ENCODE measurements at regions not wholly inside any gene's neighbourhood (a gene's known extent, or its start where the extent isn't known, plus 50 kb on each side); places are given as distances from the start of the nearest gene placed in this dataset.
A peak's percentile ranks its signal among the peaks of the same experiment; 100 is the strongest.
"Not testable (repeated sequence)": the region's sequence is repeated elsewhere in the genome, so short reads cannot be mapped to it uniquely, and the experiment has no call there.

DNA sequence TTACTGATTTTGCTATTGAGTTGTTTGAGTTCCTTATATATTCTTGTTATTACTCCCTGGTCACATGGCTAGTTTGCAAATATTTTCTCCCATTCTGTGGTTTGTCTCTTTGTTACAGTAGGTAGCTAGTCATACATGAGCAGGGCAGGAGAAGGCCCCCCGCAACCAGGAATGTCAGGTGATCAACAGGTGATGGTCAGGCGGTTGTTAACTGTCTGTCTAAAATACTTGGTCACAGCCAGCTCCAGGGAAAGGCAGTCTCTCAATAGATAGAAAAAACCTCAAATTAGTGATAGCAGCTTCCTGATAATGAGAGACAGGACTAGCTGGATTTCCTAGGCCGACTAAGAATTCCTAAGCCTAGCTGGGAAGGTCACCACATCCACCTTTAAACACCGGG lies 217.9 kb downstream of the RHOU start:
- no peak for TF ChIP-seq BHLHE40 (IDR thresholded peaks at IDR 0.05; ENCODE audit: borderline replicate concordance)
- no peak for TF ChIP-seq CTBP1 (IDR thresholded peaks at IDR 0.05; ENCODE audit: borderline replicate concordance)
- TF ChIP-seq SP1 (IDR thresholded peaks at IDR 0.05), result no peak
- TF ChIP-seq SUZ12 (IDR thresholded peaks at IDR 0.05), result no peak
- no peak for TF ChIP-seq HDGF (IDR thresholded peaks at IDR 0.05; ENCODE audit: borderline replicate concordance)
- no peak for TF ChIP-seq LEF1 (IDR thresholded peaks at IDR 0.05; ENCODE audit: borderline replicate concordance)
- POLR2A ChIA-PET, result no interaction called here
- CTCF ChIA-PET, result interaction anchor here (0.7 kb wide), 1 partner anchor 274 kb away, joined by 3 read pairs; no protein-coding TSS in a partner anchor
- DNase-seq (ENCODE audit: extremely low spot score), result no peak

- POLR2A ChIA-PET; DNase-seq (ENCODE audit: extremely low spot score): not testable (repeated sequence)
- CTCF ChIA-PET, result interaction anchor here (0.7 kb wide), 1 partner anchor 273 kb away, joined by 3 read pairs; no protein-coding TSS in a partner anchor
These were observed 218.5 kb downstream of the RHOU start for GRCh38 chr1:228953808-228954207.

DNA sequence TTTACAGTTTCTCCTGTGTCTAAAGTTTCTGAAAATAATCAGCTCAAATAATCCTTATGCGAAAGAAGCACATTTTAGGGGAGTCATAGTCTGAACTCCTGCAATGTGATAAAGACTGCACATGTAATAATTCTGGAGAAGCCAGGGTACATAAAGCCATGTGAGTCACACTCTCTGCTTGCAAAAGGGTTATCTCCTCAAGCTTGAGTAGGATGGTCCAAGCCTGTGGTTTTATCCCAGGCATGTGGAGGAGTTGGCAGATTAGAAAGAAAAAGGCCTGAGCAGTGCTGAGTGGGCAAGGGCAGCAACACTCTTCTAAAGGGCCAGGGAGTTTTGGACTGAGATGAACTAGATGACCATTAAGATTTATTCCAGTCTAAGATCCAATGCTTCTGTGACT lies 220.4 kb downstream of the RHOU start:
- no peak for DNase-seq (ENCODE audit: extremely low spot score)
- CTCF ChIA-PET, result no interaction called here
- TF ChIP-seq HDGF (IDR thresholded peaks at IDR 0.05; ENCODE audit: borderline replicate concordance), result no peak
- no peak for TF ChIP-seq CTBP1 (IDR thresholded peaks at IDR 0.05; ENCODE audit: borderline replicate concordance)
- no peak for TF ChIP-seq SUZ12 (IDR thresholded peaks at IDR 0.05)
- no peak for TF ChIP-seq FOXM1 (IDR thresholded peaks at IDR 0.05; ENCODE audit: borderline replicate concordance)
- TF ChIP-seq NFRKB (IDR thresholded peaks at IDR 0.05), result no peak
- no peak for TF ChIP-seq PKNOX1 (IDR thresholded peaks at IDR 0.05)
- no peak for TF ChIP-seq ARNT (IDR thresholded peaks at IDR 0.05)
- no peak for TF ChIP-seq FOXA1 (IDR thresholded peaks at IDR 0.05)
- no peak for TF ChIP-seq TARDBP (IDR thresholded peaks at IDR 0.05)
- POLR2A ChIA-PET, result no interaction called here

GRCh38 chr1:228956864-228957263 lies 221.6 kb downstream of the RHOU start:
- CTCF ChIA-PET, result no interaction called here
- DNase-seq (ENCODE audit: extremely low spot score), result no peak
- TF ChIP-seq FOXK2 (IDR thresholded peaks at IDR 0.05) (no peak), ARNT (IDR thresholded peaks at IDR 0.05) (no peak), NFRKB (IDR thresholded peaks at IDR 0.05) (no peak), SUZ12 (IDR thresholded peaks at IDR 0.05) (no peak)
- POLR2A ChIA-PET, result no interaction called here

DNA sequence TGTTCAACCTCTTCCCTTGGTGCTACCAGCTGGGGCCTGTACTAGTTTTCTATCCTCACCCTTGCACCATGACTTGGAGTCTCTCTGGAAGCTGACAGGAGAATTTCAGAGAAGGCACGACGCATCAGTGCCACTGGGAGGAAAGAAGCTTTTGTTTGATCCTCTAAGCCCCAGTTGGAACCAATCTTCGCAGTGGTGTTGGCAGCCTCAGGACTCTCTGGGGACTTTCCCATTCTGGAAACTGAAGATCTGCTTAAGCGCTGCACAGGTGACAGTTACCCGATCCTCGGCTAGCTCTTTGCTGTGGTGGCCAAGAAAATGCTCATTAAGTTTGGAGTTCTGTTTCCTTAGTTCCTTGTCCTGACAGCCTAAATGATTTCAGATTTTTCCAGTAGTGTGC lies 222.3 kb downstream of the RHOU start:
- no peak for DNase-seq (ENCODE audit: extremely low spot score)
- CTCF ChIA-PET, result interaction anchor here (0.5 kb wide), 1 partner anchor 264 kb away, joined by 3 read pairs; no protein-coding TSS in a partner anchor
- no peak for TF ChIP-seq ELF4 (IDR thresholded peaks at IDR 0.05)
- no peak for TF ChIP-seq CTBP1 (IDR thresholded peaks at IDR 0.05; ENCODE audit: borderline replicate concordance)
- TF ChIP-seq BHLHE40 (IDR thresholded peaks at IDR 0.05; ENCODE audit: borderline replicate concordance), result no peak
- no peak for TF ChIP-seq FOXK2 (IDR thresholded peaks at IDR 0.05)
- no peak for TF ChIP-seq SP1 (IDR thresholded peaks at IDR 0.05)
- POLR2A ChIA-PET, result no interaction called here

DNA sequence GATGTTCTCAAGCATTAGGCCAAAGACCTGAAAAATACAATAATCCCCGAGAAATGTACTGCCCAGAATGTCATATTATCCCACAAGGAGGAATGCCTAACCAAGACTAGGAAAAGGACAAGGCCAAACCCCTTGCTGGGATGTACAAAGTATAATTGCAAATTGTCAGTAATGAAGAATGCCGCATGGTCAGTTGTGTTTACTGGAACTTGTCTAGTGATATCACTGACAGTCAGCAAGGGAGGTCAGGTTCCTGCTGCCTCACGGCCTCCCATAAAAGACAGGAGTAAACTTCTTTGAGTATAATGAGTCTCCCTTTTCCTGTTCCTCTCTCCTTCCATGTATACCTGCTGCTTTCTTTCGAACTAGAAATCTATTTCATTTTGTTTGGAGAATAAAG lies 222.8 kb downstream of the RHOU start:
- POLR2A ChIA-PET, result no interaction called here
- CTCF ChIA-PET, result no interaction called here
- DNase-seq (ENCODE audit: extremely low spot score), result peak; percentile 3
- TF ChIP-seq SUZ12 (IDR thresholded peaks at IDR 0.05) (no peak), ZNF384 (IDR thresholded peaks at IDR 0.05) (no peak), FOXA1 (IDR thresholded peaks at IDR 0.05) (no peak), ELF4 (IDR thresholded peaks at IDR 0.05) (no peak), HDGF (IDR thresholded peaks at IDR 0.05; ENCODE audit: borderline replicate concordance) (no peak), BHLHE40 (IDR thresholded peaks at IDR 0.05; ENCODE audit: borderline replicate concordance) (no peak), L3MBTL2 (conservative IDR thresholded peaks at IDR 0.05) (no peak), ARNT (IDR thresholded peaks at IDR 0.05) (no peak), CTBP1 (IDR thresholded peaks at IDR 0.05; ENCODE audit: borderline replicate concordance) (no peak), LEF1 (IDR thresholded peaks at IDR 0.05; ENCODE audit: borderline replicate concordance) (no peak), SP1 (IDR thresholded peaks at IDR 0.05) (no peak), TARDBP (IDR thresholded peaks at IDR 0.05) (no peak), PKNOX1 (IDR thresholded peaks at IDR 0.05) (no peak), FOXM1 (IDR thresholded peaks at IDR 0.05; ENCODE audit: borderline replicate concordance) (no peak), FOXK2 (IDR thresholded peaks at IDR 0.05) (no peak), NFRKB (IDR thresholded peaks at IDR 0.05) (no peak)

DNA sequence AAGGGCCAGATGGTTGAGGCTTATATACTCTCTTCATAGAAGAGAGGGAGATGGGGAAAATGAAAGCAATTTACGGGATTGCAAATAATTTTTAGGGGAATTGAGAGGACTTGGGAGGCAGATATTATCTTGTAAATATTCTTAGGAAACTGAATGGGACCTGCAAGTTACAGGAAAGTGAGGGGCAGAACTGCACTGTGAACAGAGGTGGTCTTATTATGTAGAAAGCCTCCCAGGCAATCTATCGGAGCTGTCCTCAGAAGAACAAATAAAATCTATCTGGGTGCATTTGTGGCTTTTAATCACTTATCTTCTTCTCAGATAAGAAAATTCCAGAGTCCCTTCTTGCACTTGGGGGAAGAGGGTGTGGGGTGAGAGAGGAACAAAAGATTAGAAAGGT lies 223.5 kb downstream of the RHOU start:
- TF ChIP-seq NFRKB (IDR thresholded peaks at IDR 0.05) (no peak), FOXM1 (IDR thresholded peaks at IDR 0.05; ENCODE audit: borderline replicate concordance) (no peak), ARNT (IDR thresholded peaks at IDR 0.05) (no peak), ZNF384 (IDR thresholded peaks at IDR 0.05) (no peak), TARDBP (IDR thresholded peaks at IDR 0.05) (no peak), ELF4 (IDR thresholded peaks at IDR 0.05) (no peak), BHLHE40 (IDR thresholded peaks at IDR 0.05; ENCODE audit: borderline replicate concordance) (no peak), PKNOX1 (IDR thresholded peaks at IDR 0.05) (no peak), FOXA1 (IDR thresholded peaks at IDR 0.05) (no peak), LEF1 (IDR thresholded peaks at IDR 0.05; ENCODE audit: borderline replicate concordance) (no peak), SP1 (IDR thresholded peaks at IDR 0.05) (no peak), CTBP1 (IDR thresholded peaks at IDR 0.05; ENCODE audit: borderline replicate concordance) (no peak), HDGF (IDR thresholded peaks at IDR 0.05; ENCODE audit: borderline replicate concordance) (no peak)
- ChIA-PET CTCF (no interaction called here), POLR2A (no interaction called here)
- DNase-seq (ENCODE audit: extremely low spot score), result no peak
